WTC11 (cell line): ENCODE measurements at regions not wholly inside any gene's neighbourhood (a gene's known extent, or its start where the extent isn't known, plus 50 kb on each side); places are given as distances from the start of the nearest gene placed in this dataset.

Source experiments
- ATAC-seq: fragments of 200-7000 bp; cut with Tn5 transposase; 2 replicates; pipeline ENCODE4 v1.10.0; 2021; ENCODE audit warnings: mild to moderate bottlenecking, moderate library complexity
- CTCF ChIA-PET: fragments of 300-600 bp; sonication (Branson Sonifier 250); formaldehyde crosslinking; loops from one replicate; lab custom pipeline; 2021; ENCODE audit warnings: antibody characterized with exemption; lab: Charles Lee
- POLR2A ChIA-PET: fragments of 350-600 bp; sonication (Branson Sonifier 250); formaldehyde crosslinking; loops from one replicate; lab custom pipeline; 2021; ENCODE audit warnings: antibody characterized with exemption; lab: Charles Lee
- DNase-seq: peaks from one replicate; pipeline ENCODE4 v3.0.0; 2021; ENCODE audit warnings: low spot score
- H3K27ac Mint-ChIP-seq: 2 replicates; pipeline ENCODE4 v1.8.0; 2021; ENCODE audit warnings: mixed read lengths
- H3K27me3 Mint-ChIP-seq: 2 replicates; pipeline ENCODE4 v1.8.0; 2021; ENCODE audit warnings: low read depth, mild to moderate bottlenecking, moderate library complexity, mixed read lengths
- H3K36me3 Mint-ChIP-seq: 2 replicates; pipeline ENCODE4 v1.8.0; 2021; ENCODE audit warnings: mixed read lengths
- H3K4me1 Mint-ChIP-seq: 2 replicates; pipeline ENCODE4 v1.8.0; 2022; ENCODE audit warnings: mixed read lengths
- H3K4me3 Mint-ChIP-seq: 2 replicates; pipeline ENCODE4 v1.8.0; 2021; ENCODE audit warnings: mild to moderate bottlenecking, moderate library complexity, mixed read lengths
- H3K9me3 Mint-ChIP-seq: 2 replicates; pipeline ENCODE4 v1.8.0; 2021; ENCODE audit warnings: mixed read lengths
- AFF4 ChIP-seq: sonication (generic); formaldehyde crosslinking; IDR thresholded peaks from 2 replicates; pipeline ENCODE4 v1.8.1; 2023; ENCODE audit warnings: mild to moderate bottlenecking, missing genetic modification reagents, borderline replicate concordance
- ATF1 ChIP-seq: sonication (generic); formaldehyde crosslinking; IDR thresholded peaks from 2 replicates; pipeline ENCODE4 v1.8.1; 2023; ENCODE audit warnings: mild to moderate bottlenecking, moderate library complexity, missing genetic modification reagents
- E2F1 ChIP-seq: sonication (generic); formaldehyde crosslinking; IDR thresholded peaks from 2 replicates; pipeline ENCODE4 v1.8.0; 2022; ENCODE audit warnings: mild to moderate bottlenecking, missing genetic modification reagents
- IRF1 ChIP-seq: sonication (generic); formaldehyde crosslinking; IDR thresholded peaks from 2 replicates; pipeline ENCODE4 v1.8.0; 2023; ENCODE audit warnings: missing genetic modification reagents
- IRF2 ChIP-seq: sonication (generic); formaldehyde crosslinking; IDR thresholded peaks from 2 replicates; pipeline ENCODE4 v1.8.0; 2022; ENCODE audit warnings: low read depth, missing genetic modification reagents, borderline replicate concordance
- NFE2L1 ChIP-seq: sonication (generic); formaldehyde crosslinking; IDR thresholded peaks from 2 replicates; pipeline ENCODE4 v1.8.1; 2023; ENCODE audit warnings: missing genetic modification reagents
- NFYB ChIP-seq: sonication (generic); formaldehyde crosslinking; conservative IDR thresholded peaks from 2 replicates; pipeline ENCODE4 v1.8.0; 2022; ENCODE audit warnings: low read depth, missing genetic modification reagents
- PRDM15 ChIP-seq: sonication (generic); formaldehyde crosslinking; IDR thresholded peaks from 2 replicates; pipeline ENCODE4 v1.8.0; 2022; ENCODE audit warnings: missing genetic modification reagents
- RORB ChIP-seq: fragments of 250-450 bp; sonication (Bioruptor Pico); IDR thresholded peaks from 2 replicates; pipeline ENCODE4 v1.9.0; 2021; ENCODE audit warnings: mild to moderate bottlenecking
- SMAD3 ChIP-seq: sonication (generic); formaldehyde crosslinking; IDR thresholded peaks from 2 replicates; pipeline ENCODE4 v1.8.0; 2022; ENCODE audit warnings: missing genetic modification reagents, mild to moderate bottlenecking, borderline replicate concordance
- SMAD4 ChIP-seq: sonication (generic); formaldehyde crosslinking; IDR thresholded peaks from 2 replicates; pipeline ENCODE4 v1.8.0; 2022; ENCODE audit warnings: mild to moderate bottlenecking, missing genetic modification reagents
- TCF7 ChIP-seq: sonication (generic); formaldehyde crosslinking; IDR thresholded peaks from 2 replicates; pipeline ENCODE4 v1.8.0; 2022; ENCODE audit warnings: mild to moderate bottlenecking, low read depth, missing genetic modification reagents, moderate library complexity
- TEAD1 ChIP-seq: sonication (generic); formaldehyde crosslinking; IDR thresholded peaks from 2 replicates; pipeline ENCODE4 v1.8.0; 2022; ENCODE audit warnings: mild to moderate bottlenecking, missing genetic modification reagents
- ZNF416 ChIP-seq: fragments of 250-450 bp; sonication (Bioruptor Pico); IDR thresholded peaks from 2 replicates; pipeline ENCODE4 v1.9.0; 2021; ENCODE audit warnings: mild to moderate bottlenecking, inconsistent platforms
- ZNF532 ChIP-seq: fragments of 250-450 bp; sonication (Bioruptor Pico); IDR thresholded peaks from 2 replicates; pipeline ENCODE4 v1.9.0; 2021; ENCODE audit warnings: mild to moderate bottlenecking, borderline replicate concordance
- TF ChIP-seq, protein P1 (sequence below): fragments of 250-450 bp; sonication (Bioruptor Pico); IDR thresholded peaks from 2 replicates; pipeline ENCODE4 v1.9.0; 2021; ENCODE audit warnings: mild to moderate bottlenecking
- TF ChIP-seq, protein P2 (sequence below): fragments of 250-450 bp; sonication (Bioruptor Pico); IDR thresholded peaks from 2 replicates; pipeline ENCODE4 v2.1.2; 2022; ENCODE audit warnings: mild to moderate bottlenecking, moderate library complexity

DNA sequence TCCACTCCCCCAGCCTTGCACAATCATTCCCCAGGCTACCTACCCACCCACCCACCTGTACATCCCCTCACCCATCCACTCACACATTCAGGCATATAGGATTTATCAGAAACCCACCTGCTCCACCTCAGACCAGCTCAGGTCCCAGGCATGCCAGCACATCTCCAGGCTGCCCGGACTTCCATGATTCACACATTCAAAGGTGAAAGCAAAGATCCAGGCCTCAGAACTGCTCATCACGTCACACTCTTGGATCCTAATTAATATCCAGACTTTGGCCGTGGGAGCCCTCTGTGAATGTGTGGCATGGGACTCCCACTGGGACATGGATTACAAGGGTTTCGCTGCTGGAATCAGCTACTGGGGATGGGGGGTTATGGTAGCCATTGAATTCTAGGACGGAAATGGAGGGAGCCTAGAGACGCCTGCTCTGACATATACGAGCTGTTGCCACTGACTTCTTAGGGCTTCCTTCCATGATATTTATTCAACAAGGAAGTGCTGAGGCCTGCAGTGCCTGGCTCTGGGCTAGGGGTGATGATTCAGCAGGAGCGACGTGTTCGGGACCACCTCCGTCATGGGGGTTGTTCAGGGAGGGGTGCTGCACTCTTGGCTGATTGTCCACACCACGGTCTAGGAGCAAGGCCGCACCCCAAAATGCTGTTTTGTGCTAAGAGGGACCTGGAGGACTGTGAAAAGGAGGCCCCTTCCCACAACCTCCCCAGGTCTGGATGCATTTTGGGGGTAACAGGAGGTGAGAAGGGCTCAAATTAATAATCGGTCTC is 56.9 kb upstream of the ADRA2C start (continued):
- TF ChIP-seq PRDM15 (CRISPR knock-in tag), result no peak

DNA sequence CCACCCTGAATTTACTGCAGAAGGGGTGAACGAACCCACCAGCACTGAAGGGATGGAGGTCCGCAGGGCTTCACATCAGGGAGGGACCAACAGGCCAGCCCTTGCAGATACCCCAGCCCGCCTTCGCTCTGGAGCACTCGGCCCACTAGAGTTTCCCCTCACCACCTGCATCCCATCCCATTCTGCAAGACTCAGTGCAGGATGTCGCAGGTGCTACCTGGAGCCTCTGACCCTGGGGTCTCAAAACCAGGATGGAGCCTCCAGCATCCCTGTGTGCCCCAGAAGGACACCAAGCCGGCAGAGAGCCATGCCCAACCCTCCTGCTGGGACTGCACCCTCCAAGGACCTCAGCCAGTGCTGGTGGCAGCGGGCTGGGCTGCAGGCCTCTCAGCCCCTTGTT is 57.6 kb upstream of the ADRA2C start:
- H3K9me3 Mint-ChIP-seq, result no peaks in the 10 kb centered on the region
- ATAC-seq (no peak), DNase-seq (no peak)
- POLR2A ChIA-PET, result no interaction called here
- H3K4me1 Mint-ChIP-seq, result peaks cover 9% of the 10 kb centered on the region
- CTCF ChIA-PET, result interaction anchor here (1.0 to 1.4 kb wide), 2 partner anchors 37 to 194 kb away, joined by 3 to 4 read pairs; no protein-coding TSS in a partner anchor
- no peaks in the 10 kb centered on the region for H3K36me3 Mint-ChIP-seq
- no peak overlapping the region for H3K27ac Mint-ChIP-seq
- H3K4me3 Mint-ChIP-seq, result no peak overlapping the region
- H3K27me3 Mint-ChIP-seq, result no peaks in the 10 kb centered on the region
- TF ChIP-seq TCF7 (CRISPR knock-in tag), result no peak
- no peak for TF ChIP-seq SMAD4 (CRISPR knock-in tag)
- TF ChIP-seq, protein P1, sequence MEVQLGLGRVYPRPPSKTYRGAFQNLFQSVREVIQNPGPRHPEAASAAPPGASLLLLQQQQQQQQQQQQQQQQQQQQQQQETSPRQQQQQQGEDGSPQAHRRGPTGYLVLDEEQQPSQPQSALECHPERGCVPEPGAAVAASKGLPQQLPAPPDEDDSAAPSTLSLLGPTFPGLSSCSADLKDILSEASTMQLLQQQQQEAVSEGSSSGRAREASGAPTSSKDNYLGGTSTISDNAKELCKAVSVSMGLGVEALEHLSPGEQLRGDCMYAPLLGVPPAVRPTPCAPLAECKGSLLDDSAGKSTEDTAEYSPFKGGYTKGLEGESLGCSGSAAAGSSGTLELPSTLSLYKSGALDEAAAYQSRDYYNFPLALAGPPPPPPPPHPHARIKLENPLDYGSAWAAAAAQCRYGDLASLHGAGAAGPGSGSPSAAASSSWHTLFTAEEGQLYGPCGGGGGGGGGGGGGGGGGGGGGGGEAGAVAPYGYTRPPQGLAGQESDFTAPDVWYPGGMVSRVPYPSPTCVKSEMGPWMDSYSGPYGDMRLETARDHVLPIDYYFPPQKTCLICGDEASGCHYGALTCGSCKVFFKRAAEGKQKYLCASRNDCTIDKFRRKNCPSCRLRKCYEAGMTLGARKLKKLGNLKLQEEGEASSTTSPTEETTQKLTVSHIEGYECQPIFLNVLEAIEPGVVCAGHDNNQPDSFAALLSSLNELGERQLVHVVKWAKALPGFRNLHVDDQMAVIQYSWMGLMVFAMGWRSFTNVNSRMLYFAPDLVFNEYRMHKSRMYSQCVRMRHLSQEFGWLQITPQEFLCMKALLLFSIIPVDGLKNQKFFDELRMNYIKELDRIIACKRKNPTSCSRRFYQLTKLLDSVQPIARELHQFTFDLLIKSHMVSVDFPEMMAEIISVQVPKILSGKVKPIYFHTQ (CRISPR knock-in tag), result no peak
- TF ChIP-seq ATF1 (CRISPR knock-in tag), result no peak
- TF ChIP-seq IRF1, result no peak
- no peak for TF ChIP-seq RORB (CRISPR knock-in tag)
- TF ChIP-seq TEAD1 (CRISPR knock-in tag), result no peak
- no peak for TF ChIP-seq NFE2L1 (CRISPR knock-in tag)
- no peak for TF ChIP-seq E2F1 (CRISPR knock-in tag)
- TF ChIP-seq NFYB (CRISPR knock-in tag), result no peak
- no peak for TF ChIP-seq IRF2 (CRISPR knock-in tag)
- TF ChIP-seq ZNF416 (CRISPR knock-in tag), result no peak
- TF ChIP-seq, protein P2, sequence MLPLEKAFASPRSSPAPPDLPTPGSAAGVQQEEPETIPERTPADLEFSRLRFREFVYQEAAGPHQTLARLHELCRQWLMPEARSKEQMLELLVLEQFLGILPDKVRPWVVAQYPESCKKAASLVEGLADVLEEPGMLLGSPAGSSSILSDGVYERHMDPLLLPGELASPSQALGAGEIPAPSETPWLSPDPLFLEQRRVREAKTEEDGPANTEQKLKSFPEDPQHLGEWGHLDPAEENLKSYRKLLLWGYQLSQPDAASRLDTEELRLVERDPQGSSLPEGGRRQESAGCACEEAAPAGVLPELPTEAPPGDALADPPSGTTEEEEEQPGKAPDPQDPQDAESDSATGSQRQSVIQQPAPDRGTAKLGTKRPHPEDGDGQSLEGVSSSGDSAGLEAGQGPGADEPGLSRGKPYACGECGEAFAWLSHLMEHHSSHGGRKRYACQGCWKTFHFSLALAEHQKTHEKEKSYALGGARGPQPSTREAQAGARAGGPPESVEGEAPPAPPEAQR (CRISPR knock-in tag), result no peak
- TF ChIP-seq AFF4 (CRISPR knock-in tag), result no peak
- TF ChIP-seq SMAD3 (CRISPR knock-in tag), result no peak
- no peak for TF ChIP-seq ZNF532 (CRISPR knock-in tag)
